Inflammatory macrophage treated with lipopolysaccharide for 1 hour (primary cell): ENCODE measurements at regions not wholly inside any gene's neighbourhood (a gene's known extent, or its start where the extent isn't known, plus 50 kb on each side); places are given as distances from the start of the nearest gene placed in this dataset.
"Not testable (repeated sequence)": the region's sequence is repeated elsewhere in the genome, so short reads cannot be mapped to it uniquely, and the experiment has no call there.

Experiments used
- DNase-seq, 2 donors: peaks; one replicate each; pipeline ENCODE4 v3.0.0-alpha.2; 2020 to 2022

- no peak for DNase-seq
Measured at GRCh38 chr4:72875138-72875537, 194.4 kb downstream of the COX18 start.

DNA sequence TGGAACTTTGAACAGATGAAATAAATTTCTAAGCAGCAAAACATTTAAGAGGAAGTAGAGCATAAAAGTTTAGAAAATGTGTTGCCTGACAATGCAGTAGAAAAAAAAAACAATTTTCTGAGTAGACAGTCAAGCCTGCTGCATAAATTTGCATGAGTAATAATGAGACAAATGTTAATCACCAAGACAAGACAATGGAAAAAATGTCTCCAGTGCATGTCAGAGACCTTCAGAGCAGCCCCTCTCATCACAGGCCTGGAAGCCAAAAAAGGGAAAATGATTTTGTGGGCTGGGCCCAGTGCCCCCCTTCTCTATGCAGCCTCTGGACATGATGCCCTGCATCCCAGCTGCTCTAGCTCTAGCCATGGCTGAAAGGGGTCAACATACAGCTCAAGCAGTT is 204.6 kb downstream of the COX18 start:
- no peak for DNase-seq

- not testable (repeated sequence) for DNase-seq
Measured at GRCh38 chr4:72864277-72864676, 205.2 kb downstream of the COX18 start.

DNA sequence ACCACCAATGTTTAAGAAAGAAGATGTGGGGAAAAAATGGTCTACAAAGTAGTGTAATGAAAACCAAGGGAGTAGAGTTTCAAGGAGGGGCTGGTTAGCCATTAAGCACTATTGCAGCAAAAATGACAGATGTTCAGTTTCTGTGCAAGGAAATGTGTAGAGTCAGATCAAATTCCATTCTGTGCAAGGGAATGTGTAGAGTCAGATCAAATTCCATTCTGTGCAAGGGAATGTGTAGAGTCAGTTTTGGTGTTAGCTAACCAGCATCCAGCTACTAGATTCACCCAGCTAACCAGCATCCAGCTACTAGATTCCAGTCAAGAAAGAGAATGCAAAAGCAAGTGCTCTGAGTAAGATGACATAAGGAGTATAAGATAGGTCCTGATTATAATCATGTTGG is 208.8 kb downstream of the COX18 start:
- no peak for DNase-seq

GRCh38 chr4:72858328-72858727 is 211.2 kb downstream of the COX18 start:
- DNase-seq, result no peak

- DNase-seq, result no peak
Measured at GRCh38 chr4:72857787-72858186, 211.7 kb downstream of the COX18 start.

- no peak for DNase-seq
Measured at GRCh38 chr4:72857216-72857615, 212.3 kb downstream of the COX18 start.

DNA sequence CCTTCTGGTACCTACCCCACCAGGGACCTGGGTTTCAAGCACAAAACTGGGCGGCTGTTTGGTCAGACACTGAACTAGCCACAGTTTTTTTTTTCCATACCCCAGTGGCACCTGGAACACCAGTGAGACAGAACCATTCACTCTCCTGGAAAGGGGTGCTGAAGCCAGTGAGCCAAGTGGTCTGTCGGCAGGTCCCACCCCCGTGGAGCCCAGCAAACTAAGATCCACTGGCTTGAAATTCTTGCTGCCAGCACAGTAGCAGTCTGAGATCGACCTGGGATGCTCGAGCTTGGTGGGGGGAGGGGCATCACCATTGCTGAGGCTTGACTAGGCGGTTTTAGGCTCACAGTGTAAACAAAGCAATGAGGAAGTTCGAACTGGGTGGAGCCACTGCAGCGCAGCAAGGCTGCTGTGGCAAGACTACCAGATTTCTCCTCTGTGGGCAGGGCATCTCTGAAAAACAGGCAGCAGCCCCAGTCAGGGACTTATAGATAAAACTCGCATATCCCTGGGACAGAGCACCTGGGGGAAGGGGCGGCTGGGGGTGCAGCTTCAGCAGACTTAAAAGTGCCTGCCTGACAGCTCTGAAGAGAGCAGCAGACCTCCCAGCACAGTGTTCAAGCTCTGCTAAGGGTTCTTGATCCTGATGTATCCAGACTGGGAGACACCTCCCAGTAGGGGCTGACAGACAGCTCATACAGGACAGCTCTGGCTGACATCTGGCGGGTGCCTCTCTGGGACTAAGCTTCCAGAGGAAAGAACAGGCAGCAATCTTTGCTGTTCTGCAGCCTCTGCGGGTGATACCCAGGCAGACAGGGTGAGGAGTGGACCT is 223.0 kb downstream of the COX18 start:
- DNase-seq, result no peak

DNA sequence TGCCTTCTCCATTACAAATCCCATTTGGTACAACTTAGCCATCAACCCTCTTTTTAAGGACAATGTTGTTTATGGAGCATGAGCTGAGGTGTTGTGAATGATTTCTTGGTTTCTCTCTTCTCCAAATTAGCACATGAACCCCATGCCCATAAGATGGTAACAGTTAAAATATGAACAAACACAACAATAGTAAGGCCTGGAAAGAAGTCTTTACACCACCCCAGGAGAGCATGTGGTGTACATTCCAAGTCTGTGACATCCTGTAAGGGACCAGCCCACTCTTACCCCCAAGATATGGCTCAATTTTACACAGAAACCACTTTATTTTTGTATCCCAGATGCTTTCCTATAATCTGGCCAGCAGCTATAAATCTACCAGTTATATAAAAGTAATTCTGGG is 226.1 kb downstream of the COX18 start:
- no peak for DNase-seq

GRCh38 chr4:72842323-72842722 is 227.2 kb downstream of the COX18 start:
- no peak for DNase-seq

DNA sequence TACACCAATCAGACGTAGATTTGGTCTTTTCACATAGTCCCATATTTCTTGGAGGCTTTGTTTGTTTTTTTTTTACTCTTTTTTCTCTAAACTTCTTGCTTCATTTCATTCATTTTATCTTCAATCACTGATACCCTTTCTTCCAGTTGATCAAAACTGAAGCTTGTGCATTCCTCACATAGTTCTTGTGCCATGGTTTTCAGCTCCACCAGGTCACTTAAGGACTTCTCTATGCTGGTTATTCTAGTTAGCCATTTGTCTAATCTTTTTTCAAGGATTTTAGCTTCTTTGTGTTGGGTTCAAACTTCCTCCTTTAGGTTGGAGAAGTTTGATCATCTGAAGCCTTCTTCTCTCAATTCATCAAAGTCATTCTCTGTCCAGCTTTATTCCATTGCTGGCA is 229.3 kb downstream of the COX18 start:
- not testable (repeated sequence) for DNase-seq

GRCh38 chr4:72828864-72829263 is 240.7 kb downstream of the COX18 start:
- no peak for DNase-seq

- no peak for DNase-seq
Measured at GRCh38 chr4:72827968-72828367, 241.5 kb downstream of the COX18 start.

- DNase-seq, result no peak
Measured at GRCh38 chr4:72820107-72820506, 249.4 kb downstream of the COX18 start.

DNA sequence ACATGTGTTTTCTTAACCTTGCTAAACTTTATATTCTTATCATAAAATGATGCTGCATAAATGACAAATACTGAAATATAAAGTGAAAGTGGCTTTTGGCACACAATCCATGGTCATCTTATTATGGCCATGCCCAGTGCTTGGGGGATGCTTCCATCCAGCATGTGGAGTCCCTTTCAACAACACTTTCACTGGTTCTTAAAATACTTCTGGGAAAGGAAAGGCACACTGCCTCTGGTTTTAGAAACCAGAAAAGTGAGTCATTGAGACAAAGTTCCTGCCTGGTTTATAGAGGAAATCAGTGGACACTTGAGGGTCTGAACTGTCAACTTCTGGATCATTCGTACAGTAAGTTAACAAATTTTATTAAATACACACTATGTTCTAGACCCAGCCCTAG is 248.0 kb upstream of the ADAMTS3 start:
- no peak for DNase-seq

DNA sequence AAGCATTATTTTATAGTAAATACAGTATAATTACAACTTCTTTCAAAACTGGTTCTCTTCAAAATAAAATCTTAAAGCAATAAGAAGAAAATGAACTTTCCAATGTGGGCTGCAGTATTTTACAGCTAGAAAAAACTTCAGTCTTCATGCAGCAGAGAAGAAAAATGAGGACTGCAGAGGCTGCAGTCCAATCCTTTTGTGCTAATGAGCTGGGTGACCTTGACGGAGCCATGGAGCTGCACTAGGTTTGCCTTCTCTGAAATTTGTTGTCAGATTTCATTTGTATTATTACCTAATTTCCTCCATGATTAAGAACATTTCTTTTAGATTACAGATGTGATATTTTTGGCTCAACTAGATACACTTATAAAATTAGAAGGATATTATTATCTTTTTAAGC is 245.2 kb upstream of the ADAMTS3 start:
- no peak for DNase-seq

- no peak for DNase-seq
Measured at GRCh38 chr4:72809208-72809607, 240.2 kb upstream of the ADAMTS3 start.

GRCh38 chr4:72805284-72805683 is 236.3 kb upstream of the ADAMTS3 start:
- DNase-seq, result no peak

DNA sequence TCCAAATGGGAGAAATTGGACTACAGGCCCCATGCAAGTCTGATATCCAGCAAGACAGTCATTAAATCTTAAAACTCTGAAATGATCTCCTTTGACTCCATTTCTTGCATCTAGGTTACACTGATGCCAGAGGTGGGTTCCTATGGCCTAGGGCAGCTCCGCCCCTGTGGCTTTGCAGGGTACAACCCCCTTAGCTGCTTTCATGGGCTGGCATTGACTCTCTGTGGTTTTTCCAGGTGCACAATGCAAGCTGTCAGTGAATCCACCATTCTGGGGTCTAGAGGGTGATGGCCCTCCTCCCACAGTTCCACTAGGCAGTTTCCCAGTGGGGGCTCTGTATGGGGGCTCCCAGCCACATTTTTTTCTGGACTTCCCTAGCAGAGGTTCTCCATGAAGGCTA is 228.5 kb upstream of the ADAMTS3 start:
- no peak for DNase-seq

- no peak for DNase-seq
Measured at GRCh38 chr4:72791054-72791453, 222.0 kb upstream of the ADAMTS3 start.

GRCh38 chr4:72786401-72786990 is 217.5 kb upstream of the ADAMTS3 start:
- DNase-seq, result no peak

DNA sequence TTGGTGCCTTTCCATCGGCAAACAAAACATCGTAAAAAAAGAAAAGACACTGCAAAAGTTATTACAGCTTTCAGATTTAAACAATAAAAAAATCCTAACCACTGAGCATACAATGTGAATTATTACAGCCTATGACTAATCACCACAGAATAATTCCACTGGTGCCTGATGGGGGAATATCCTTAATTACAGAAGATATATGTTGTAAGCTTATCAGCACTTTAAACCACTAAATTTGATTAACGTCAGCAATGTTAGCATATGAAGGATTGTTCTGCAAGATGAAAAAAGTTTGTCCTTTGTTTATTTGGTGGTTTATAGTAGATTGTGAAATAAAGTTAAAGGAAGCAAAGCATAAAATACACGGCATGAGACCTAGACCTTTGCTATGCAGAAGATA is 210.2 kb upstream of the ADAMTS3 start:
- DNase-seq, result no peak

DNA sequence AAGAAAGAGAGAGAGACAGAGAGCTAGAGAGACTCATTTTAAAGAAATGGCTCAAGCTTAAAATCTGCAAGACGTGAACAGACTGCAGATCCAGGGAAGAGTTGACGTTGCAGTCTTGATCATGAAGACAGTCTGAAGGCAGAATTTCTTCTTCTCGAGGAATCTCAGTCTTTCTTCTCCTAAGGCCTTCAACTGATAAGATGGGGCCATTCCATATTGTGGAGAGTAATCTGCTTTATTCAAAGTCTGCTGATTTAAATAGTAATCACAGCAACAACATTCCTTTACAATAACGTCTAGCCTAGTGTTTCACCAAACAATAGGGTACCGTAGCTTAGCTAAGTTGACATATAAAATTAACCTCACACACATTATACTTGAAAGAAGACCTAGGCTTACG is 208.4 kb upstream of the ADAMTS3 start:
- no peak for DNase-seq

DNA sequence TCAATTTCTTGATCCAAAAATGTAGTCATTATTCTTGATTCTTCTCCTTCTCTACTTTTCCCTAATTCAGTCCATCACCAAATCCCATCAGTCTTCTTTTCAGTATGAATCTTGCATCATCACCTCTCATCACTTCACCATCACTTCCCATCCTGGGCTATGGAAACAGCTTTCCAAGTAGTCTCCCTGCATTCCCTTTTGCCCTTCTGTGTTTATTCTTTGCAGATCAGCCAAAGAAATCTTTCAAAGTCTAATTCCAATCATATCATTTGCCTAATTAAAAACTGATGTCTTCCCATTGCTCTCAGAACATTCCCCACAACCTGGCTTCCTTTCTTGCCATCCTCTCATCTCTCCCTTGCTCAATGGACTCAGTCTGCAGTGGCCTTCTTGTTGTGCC is 201.7 kb upstream of the ADAMTS3 start:
- no peak for DNase-seq

DNA sequence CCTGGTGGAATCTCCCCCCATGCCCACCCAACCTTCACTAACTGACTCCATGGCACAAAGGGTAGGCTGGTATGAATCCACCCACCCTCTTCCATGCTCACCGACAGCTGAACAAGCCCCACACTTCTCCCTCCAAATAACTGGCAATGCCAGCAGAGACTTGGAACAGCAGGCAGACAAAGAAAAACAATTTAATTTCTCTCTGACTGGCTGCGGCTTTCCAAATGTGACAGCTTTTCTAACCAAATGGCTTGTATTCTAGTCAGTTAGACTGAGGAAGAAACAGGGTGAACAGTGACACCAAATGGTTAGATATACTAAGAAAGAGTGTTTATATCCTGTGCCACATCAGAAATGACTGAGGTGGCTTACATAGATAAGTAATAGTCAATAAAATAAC is 199.3 kb upstream of the ADAMTS3 start:
- DNase-seq, result no peak
